GM18520 (cell line): ENCODE measurements at regions not wholly inside any gene's neighbourhood (a gene's known extent, or its start where the extent isn't known, plus 50 kb on each side); places are given as distances from the start of the nearest gene placed in this dataset.
"Not testable (repeated sequence)": the region's sequence is repeated elsewhere in the genome, so short reads cannot be mapped to it uniquely, and the experiment has no call there.

Experiments
- ATAC-seq: cut with Tn5 transposase; IDR thresholded peaks from one replicate; pipeline ENCODE4 v1.9.1; 2021; ENCODE audit not compliant: unreplicated experiment

DNA sequence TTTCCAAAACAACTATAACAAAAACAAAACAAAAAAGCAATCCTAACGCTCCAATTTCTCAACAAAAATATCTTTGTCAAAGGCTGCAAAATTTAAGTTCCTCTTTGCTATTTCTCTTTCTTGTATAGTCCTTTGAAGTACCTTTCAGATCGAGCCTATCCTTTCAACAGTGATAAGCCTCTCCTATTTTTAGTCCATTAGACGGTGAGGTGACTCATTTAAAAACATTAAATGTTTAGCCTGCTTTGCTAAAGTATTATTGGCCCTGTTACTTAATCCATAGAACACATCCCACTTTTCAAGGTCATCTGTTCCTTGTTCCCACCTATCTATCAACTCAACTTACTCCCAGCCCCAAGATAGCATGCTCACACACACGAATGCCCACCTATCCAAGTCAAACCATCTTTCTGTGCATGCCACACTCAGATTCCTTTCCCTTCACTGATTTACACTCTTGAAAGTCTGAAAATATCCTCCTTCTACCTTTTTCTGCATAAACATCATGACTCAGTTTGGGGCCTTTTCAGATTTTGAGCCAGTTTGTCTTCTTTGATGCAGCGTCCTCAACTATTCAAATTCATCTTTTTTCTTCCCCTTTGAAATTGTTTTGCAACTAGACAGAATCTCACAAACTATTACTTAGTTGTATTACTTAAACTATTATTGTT lies 224.9 kb upstream of the TMEM229A start:
- ATAC-seq, result no peak

DNA sequence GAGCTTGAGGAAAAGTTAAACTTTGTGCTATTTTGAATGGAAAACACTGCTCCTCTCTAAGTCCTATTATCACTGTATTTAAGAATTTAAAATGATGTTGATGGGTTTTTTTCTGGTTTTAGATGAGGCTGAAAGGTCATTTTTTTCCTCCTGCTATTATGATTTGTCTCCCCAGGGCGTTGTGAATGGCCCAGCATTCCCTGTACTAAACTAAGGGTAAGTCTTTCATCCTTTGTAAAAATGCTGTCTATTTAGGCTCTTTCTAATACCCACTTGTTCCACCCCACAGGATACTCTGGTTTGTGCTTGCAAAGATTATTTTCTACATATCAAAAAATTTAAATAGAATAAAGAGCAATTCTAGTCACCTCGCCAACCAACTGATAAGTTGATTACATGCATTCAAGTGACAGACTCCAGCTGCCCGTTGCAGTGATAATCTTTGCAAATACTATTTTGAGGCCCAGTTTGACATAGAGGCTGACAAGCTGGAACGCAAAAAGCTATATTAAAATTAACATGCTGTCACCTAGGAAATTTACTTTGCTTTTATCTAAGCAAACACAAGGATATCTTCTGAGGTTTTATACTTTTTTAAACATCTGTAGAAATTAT lies 222.3 kb upstream of the TMEM229A start:
- ATAC-seq, result no peak

DNA sequence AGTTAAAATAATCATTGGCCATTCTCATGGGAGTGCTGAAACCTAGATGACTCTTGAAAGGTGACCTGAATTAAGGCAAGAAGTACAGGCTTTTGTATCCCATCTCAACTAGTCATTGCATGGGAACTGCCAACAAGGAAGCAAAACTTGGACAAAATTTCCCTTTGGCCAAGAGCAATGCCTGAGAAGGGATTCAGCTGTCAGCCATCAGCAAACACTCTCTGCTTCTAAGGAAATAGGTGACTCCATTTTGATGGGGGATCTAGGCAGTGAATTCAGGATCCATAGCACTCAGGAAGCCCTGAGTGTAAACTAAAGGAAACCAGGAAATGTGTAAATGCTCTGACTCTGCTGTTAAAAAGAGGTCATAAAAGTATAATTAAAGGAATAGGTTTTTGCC lies 221.5 kb upstream of the TMEM229A start:
- no peak for ATAC-seq

DNA sequence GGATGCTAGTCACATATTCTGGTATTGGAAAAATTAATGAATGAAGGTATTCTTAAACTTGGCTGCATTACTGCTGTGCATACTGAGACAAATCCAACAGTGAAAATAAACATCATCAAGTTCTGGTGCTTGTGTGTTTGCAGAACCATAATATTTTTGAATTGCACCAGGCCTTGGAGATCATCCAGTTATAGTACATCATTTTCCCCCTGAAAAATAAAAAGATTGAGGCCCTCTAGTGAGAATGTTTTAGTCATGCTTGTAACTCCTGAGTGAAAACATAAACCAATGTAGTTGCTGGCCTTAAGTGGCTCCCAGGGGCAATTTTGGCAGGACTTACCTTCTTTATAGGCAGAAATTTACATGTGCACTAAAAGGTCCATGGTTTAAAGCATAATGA lies 218.8 kb upstream of the TMEM229A start:
- no peak for ATAC-seq

DNA sequence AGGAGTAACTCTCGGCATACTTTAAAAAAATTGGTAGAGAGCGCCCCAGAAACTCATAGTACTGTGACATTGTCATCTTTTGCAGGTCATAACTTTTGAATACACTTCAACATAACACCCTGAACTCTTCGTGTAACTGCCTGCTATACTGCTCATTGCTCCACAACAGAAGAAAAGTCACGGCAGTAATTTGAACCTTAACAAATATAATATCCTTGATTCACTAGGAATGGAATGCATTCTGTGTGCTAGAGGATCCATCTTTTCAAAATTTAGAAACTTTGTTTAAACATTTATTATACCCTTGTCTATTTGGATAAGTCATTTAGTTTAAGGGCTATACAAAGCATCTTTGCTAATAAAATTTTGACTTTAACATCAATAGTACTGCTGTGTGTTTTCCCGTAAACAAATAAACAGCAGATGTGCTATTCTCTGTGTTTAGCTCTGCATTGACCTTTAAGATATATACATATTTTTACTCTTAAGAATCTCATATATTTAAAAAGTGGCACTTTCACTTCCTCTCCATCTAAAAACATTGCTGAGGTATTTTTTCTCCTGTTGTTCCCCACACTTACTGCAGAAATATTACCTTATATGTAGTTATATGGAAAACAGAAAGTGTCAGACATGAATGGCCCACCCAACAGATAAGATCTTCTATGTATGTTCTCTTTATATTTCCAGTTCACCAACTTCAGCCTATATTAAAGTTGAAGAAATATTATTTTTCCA lies 217.6 kb upstream of the TMEM229A start:
- ATAC-seq, result no peak

DNA sequence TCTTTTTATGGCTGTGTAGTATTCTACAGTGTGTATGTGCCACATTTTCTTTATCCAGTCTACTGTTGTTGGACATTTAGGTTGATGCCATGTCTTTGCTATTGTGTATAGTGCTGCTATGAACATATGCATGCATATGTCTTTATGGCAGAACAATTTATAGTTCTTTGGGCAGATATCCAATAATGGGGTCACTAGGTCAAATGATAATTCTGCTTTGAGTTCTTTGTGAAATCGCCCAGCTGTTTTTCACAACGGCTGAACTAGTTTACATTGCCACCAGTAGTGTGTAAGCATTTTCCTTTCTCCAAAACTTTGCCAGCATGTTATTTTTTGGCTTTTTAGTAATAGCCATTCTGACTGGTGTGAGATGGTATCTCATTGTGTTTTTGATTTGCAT lies 214.8 kb upstream of the TMEM229A start:
- no peak for ATAC-seq

DNA sequence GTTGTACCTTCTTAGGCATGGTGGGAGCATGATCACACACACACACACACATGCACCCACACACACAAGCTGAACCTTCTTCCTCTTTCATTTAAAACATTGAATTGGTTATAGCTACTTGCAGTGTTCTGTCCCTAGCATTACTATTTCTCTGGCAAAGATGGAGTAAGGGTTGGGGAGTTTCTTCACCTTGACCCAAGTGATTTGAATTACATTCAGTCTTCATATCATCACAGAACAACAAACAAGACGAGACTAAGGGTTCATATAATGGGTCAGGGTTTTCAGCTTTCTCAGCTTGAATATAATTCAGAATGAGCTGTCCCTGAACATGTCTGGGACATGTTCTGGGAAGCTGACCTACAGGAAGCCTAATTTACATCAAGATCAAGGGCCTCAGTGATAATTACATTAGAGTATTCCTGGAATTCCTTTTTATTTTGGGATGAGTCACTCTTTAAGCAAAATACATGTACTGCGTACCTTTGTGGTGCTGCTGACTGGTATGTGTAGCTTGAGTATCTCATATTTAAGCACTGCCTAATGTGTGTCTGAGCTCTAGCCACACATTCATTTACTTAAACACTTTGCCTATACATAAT lies 213.5 kb upstream of the TMEM229A start:
- ATAC-seq, result no peak

DNA sequence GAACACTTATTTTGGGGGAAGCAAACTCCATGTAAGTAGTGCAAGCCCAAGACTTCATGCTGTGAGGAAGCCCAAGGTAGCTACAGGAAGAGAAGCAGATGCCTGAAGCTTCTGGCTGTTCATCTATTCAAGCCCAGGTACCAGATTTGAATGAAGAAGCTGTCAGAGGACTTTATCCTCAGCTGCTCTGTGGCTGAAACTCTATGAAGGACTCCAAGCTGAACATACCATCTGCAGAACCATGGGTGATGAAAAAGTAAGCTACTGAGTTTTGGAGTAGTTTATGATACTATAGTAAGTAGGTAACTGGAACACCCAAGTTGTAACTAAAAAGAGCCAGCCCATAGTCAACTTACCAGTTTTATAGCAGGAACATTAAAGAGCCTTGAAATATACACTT lies 211.6 kb upstream of the TMEM229A start:
- not testable (repeated sequence) for ATAC-seq

DNA sequence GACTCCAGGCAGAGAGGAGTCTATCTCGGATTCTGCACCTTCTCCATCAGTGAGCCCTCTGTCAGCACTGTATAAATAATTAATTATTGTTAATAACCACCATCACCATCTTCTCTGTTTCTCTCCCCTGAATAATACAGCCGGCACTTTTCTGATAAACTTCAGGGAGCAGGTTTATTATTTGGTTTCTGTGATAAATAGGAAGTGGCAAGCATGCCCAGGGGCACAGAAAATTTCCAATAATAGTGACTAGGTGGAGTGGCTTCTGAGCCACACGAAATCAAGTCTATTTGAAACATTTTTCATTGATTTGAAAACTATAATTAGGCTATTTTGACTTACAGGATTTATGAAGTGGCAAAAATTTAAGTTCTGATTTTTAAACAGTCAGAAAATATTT lies 186.8 kb upstream of the TMEM229A start:
- no peak for ATAC-seq

DNA sequence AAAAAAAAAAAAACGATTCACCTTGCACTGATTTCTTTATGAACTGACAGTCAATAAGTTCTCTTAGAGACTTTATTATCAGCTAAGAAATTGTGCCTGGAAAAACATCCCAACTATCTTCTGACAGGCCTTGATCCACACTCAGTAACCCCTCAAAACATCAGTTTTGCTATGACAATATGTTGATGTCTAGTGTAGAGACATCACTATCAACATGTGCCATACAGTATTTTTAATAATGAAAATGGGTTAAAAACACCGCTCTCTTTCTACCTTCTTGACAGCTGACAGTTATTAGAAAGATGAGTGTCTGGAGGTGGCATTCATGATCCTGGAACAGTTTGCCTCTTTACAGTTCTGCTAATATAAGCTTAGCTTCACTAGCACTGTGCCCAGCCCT lies 175.8 kb upstream of the TMEM229A start:
- ATAC-seq, result no peak

DNA sequence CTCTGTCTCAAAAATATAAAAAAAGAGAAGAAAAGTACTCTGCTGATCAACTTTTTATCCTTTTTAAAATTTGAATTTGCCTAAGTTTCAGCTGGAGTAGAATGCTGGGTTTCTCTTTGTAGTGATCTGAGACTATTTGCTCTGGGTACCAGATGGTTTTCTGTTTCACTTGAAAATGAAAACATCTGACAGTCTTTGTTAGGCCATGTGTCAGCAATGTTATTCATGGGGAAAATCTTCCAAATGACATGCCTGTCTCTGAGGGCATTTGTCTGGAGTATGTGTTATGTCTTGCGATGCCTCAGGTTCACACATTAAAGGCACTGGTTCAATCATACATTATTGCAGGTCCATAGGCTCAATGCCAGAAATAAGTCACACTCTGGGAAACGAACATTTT lies 175.3 kb upstream of the TMEM229A start:
- no peak for ATAC-seq

DNA sequence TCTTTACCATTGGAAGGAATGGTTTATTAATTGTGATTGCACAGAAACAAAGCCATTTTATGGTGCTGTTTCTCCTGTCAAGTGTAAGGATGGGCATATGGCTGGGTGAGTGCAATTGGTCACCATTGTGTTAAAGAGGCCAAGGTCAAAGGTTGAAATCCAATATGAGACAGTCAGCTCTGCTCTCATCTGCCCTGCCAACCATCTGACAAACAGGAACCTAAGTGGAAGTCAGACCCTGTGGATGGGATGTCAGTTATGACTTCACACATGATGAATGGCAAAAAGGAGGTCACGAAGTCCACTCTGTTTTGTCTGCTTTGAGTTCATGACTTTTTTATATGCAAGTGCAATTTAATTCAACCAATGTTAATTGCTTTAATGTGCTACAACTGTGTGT lies 172.7 kb upstream of the TMEM229A start:
- ATAC-seq, result no peak

DNA sequence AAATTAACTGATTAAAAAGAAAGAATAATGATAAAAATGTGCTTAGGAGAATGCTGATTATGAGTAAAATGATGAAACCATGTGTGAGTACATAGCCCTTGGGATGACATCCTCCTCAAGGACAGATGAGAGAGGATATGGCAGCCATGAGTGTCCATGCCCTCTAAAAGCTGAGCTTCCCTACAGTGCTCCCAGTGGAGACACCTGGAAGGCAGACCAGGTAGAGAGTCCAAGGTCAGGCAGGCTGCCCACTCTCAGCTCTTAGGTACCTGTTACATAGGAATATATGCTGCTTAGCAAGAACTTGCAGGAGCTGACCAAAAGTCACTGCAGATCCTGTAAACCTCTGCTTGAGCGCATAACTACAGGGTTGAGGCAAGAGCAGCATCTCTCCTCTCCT lies 169.7 kb upstream of the TMEM229A start:
- ATAC-seq, result no peak

DNA sequence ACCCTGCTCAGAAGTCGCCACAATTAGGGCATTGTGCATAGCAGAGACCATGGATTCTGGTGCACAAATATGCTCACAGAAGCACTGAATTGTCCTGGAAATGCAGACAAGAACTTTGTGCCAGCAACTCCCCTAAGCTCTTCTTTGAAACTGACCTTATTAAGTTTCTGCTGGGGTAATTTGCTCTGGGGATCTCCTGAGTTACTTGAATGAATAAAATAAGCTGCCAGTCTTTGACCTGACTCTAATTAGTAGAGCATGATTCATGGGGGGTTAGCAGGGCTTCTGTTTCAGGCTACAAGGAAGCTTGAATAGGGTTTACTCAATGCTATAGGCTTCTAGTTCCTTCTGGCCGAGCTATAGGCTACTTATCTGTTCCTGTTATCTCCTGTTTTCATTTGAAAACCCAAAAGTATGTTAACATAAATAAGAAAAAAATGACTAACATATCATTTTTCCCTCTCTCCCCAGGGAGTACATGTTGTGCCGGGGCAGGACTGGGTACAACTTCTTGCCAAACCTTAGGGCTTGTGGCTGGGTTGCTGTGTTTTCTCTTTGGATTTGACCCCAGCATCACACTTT lies 169.0 kb upstream of the TMEM229A start:
- ATAC-seq, result no peak

DNA sequence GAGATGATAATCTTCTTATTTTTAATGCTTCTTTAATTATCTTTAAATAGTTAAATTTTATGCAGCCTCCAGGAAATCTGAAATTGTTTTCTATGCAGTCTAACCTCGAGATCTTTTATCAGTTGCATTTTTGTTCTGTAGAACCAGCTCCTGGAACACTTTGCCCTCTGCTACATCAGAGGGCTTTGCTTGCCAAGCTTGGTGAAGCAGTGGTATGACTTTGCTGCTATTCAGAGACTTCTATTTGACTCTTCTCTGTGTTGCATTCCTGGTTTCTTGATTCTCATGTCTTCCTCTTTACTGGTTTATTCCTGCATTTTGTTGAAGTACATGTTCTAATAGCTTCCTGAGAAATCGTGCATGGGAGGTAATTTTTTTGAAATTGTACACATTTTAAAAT lies 163.7 kb upstream of the TMEM229A start:
- no peak for ATAC-seq

DNA sequence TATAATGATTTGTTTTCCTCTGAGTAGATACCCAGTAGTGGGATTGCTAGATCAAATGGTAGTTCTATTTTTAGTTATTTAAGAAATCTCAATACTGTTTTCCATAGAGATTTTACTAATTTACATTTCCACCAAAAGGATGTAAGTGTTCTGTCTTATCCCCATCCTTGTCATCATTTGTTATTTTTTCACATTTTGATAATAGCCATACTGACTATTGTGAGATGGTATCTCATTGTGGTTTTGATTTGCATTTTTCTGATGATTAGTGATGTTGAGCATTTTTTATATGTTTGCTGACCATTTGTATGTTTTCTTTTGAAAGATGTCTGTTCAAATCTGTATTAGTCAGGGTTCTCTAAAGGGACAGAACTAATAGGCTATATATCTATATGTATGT lies 160.0 kb upstream of the TMEM229A start:
- no peak for ATAC-seq

DNA sequence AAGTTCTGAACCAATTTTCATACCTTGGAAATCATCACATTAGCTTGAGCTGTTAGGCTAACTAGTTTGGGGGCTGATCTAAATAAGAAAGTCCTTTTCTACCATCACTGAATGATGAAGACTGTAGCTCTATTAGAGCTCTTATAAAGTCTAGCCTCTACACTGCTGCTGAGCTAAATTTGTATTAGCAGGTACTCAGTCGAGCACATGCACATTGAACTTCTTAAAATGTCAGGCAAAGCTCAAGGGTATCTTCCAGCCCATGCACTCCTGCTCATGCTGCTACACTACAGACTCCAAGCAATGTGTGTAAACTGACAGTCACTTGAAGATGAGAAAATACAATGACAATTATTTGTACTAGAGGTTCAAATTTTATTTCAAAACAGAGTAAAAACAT lies 158.8 kb upstream of the TMEM229A start:
- no peak for ATAC-seq

DNA sequence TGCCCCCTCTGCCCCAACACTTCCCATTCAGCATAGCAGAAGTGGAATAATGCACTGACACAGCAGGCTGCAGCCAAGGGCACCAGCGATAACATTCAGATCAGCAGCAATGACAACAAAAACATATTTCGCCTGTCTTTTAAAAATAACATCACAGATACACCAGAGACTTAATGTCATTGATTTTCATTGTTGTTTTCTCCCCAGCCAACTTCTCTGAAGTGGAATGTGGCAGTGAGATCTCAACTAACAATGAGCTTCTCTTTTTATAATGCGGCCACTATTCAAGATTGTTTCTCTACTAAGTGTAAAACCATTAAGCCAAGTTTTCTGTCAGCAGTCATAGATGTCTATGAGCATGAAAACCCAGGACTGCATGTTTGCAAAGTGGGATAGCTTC lies 158.2 kb upstream of the TMEM229A start:
- ATAC-seq, result no peak

DNA sequence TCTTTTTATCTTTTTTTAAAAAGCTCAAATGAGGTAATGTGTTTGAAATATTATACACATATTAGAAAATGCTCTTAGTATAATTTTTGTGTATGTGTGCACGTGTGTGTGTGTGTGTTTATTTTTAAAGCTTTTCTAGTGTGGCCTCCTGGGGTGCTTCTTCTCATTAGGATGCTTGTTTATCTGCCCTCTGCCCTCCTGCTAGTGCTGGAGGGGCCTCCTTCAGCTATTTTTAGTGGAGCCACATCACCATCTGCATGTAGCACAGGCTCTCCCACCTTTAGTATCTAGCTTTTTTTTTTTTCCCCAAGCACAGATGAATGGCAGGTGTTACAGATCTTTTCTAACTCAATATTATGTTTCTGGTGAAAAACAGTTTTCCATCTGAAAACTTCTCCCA lies 155.7 kb upstream of the TMEM229A start:
- ATAC-seq, result no peak

DNA sequence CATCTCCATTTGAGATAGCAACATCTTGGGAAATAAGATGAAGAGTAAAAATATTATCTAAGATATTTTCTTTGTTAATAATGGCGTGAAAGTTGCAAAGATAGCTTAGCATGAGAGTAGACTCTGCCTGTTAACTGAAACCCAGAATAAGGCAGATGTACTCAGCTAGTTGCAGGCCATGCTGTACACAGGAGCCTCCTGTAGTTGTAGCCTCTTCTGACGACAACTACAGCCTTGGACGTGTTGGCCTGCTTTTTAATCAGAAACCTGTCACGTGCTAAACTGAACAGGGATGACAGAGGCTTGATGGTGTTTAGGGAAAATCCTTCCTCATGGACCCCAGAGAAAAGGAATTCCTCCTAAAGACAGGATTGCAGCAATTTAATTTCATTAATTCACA lies 155.1 kb upstream of the TMEM229A start:
- no peak for ATAC-seq

DNA sequence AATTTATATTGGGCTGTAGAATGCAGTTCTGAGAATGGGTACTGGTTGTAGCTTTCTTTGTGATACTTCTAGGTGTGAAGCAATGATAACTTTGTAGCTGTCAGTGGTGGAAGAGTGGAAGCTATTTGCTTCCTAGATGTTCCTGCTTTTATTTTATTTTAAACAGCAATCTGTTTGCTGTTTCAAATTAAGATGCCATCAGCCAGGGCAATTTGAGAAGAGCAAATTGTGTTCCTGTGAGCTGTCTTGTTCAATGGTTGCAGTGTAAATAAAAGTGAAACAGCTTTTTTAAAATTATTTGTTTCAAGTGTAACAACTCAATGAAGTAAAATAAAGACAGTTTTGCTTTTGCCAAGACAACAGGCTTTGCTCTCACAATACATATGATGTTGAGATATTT lies 150.8 kb upstream of the TMEM229A start:
- ATAC-seq, result no peak

DNA sequence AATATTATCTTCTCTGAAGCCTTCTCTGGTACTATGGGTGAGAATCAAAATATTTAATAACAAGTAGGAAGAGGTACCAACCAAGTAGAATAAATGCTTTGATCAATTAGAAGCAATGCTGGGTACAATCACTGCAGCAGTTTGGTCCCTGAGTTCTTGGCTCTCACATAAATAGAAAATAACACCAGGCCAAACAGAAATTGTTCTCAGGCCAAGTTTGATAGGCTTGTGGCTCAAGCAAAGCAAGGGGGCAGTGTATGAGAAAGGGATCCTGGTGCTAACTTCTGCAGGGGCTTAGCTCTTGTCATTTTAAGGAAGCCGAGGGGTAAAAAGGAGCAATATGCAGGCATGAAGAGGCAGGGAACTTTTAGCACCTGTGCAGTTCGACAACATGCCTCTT lies 146.8 kb upstream of the TMEM229A start:
- no peak for ATAC-seq
